ENCODE measurements at regions not wholly inside any gene's neighbourhood (a gene's known extent, or its start where the extent isn't known, plus 50 kb on each side); places are given as distances from the start of the nearest gene placed in this dataset.

DNA sequence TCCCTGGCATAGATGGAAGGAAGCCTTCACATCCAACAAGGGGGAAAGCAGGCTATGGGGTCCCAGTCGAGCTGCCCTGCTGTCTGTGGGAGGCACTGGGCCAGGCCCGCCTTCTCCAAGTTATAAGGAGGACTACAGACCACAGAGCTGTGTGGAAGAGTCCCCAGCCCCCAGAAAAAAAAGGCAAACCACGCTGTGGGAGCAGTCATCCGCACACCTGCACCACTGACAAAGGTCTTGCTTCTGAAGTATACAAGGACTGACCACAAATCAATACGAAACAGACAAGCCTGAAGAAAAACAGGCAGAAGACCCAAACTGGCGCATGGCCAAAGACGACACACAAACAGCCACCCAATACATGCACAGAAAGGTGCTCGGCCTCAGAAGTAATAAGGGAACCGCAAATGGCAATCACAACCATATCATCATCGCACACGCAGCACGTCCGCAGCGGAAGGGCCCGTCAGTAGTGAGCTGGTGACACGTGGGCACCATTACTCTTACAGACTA lies 384.1 kb downstream of the CTTN start:
- TF ChIP-seq, protein P1, sequence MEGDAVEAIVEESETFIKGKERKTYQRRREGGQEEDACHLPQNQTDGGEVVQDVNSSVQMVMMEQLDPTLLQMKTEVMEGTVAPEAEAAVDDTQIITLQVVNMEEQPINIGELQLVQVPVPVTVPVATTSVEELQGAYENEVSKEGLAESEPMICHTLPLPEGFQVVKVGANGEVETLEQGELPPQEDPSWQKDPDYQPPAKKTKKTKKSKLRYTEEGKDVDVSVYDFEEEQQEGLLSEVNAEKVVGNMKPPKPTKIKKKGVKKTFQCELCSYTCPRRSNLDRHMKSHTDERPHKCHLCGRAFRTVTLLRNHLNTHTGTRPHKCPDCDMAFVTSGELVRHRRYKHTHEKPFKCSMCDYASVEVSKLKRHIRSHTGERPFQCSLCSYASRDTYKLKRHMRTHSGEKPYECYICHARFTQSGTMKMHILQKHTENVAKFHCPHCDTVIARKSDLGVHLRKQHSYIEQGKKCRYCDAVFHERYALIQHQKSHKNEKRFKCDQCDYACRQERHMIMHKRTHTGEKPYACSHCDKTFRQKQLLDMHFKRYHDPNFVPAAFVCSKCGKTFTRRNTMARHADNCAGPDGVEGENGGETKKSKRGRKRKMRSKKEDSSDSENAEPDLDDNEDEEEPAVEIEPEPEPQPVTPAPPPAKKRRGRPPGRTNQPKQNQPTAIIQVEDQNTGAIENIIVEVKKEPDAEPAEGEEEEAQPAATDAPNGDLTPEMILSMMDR (conservative IDR thresholded peaks at IDR 0.05; ENCODE audit: low read depth, low read length) = no peak
- no peak for TF ChIP-seq EZH2 (IDR thresholded peaks at IDR 0.05; ENCODE audit: borderline replicate concordance, low read depth, low read length, poor library complexity, severe bottlenecking)

Measured in A673 (cell line).